Fibroblast of lung (primary cell): ENCODE measurements at regions not wholly inside any gene's neighbourhood (a gene's known extent, or its start where the extent isn't known, plus 50 kb on each side); places are given as distances from the start of the nearest gene placed in this dataset.

Experiments
- DNase-seq, 2 donors: peaks; one replicate each; pipeline versions ENCODE4 v3.0.0 to v3.0.0-alpha.2; 2010; ENCODE audit warnings: low read depth in 2 of 2
- H2AFZ ChIP-seq: 2 replicates; pipeline ENCODE4 v1.5.1; 2012; ENCODE audit warnings: low read length, control low read depth, inconsistent platforms
- H3K27ac ChIP-seq: 2 replicates; pipeline ENCODE4 v1.5.1; 2011; ENCODE audit warnings: low read length, control low read depth; ENCODE audit not compliant: insufficient read depth
- H3K27me3 ChIP-seq: 2 replicates; pipeline ENCODE4 v1.5.1; 2011; ENCODE audit warnings: mild to moderate bottlenecking, low read length; ENCODE audit not compliant: control insufficient read depth, insufficient read depth
- H3K36me3 ChIP-seq: 2 replicates; pipeline ENCODE4 v1.5.1; 2011; ENCODE audit warnings: low read length; ENCODE audit not compliant: control insufficient read depth, insufficient read depth
- H3K4me1 ChIP-seq: 2 replicates; pipeline ENCODE4 v1.5.1; 2011; ENCODE audit warnings: low read length; ENCODE audit not compliant: control insufficient read depth, insufficient read depth; ENCODE audit errors: extremely low read depth
- H3K4me2 ChIP-seq: 2 replicates; pipeline ENCODE4 v1.5.1; 2011; ENCODE audit warnings: low read length, control low read depth; ENCODE audit not compliant: insufficient read depth; ENCODE audit errors: extremely low read depth
- H3K4me3 ChIP-seq, 4 experiments: fragments of 200-600 bp in 1 of 4; sonication (generic) in 1 of 4; replicated peaks in 1 of 4; 2 replicates each; pipeline ENCODE4 v1.5.1; 2011 to 2016; ENCODE audit warnings: low read length in 4 of 4, low read depth in 3 of 4, mild to moderate bottlenecking in 3 of 4, control low read depth in 2 of 4, inconsistent platforms in 1 of 4, mixed read lengths in 1 of 4; ENCODE audit not compliant: insufficient read depth in 1 of 4; ENCODE audit errors: control extremely low read depth in 1 of 4
- H3K79me2 ChIP-seq: 2 replicates; pipeline ENCODE4 v1.5.1; 2012; ENCODE audit warnings: mild to moderate bottlenecking, low read length, inconsistent platforms; ENCODE audit not compliant: control insufficient read depth, insufficient read depth
- H3K9ac ChIP-seq: 2 replicates; pipeline ENCODE4 v1.5.1; 2011; ENCODE audit warnings: mild to moderate bottlenecking, low read length, control low read depth; ENCODE audit not compliant: insufficient read depth
- H3K9me3 ChIP-seq: 2 replicates; pipeline ENCODE4 v1.5.1; 2012; ENCODE audit warnings: low read depth, low read length; ENCODE audit not compliant: control insufficient read depth, insufficient read depth
- H4K20me1 ChIP-seq: 2 replicates; pipeline ENCODE4 v1.5.1; 2011; ENCODE audit warnings: low read length; ENCODE audit not compliant: control insufficient read depth, insufficient read depth; ENCODE audit errors: extremely low read depth
- EZH2 ChIP-seq: IDR thresholded peaks from 2 replicates; pipeline ENCODE4 v1.5.1; 2012; ENCODE audit warnings: low read length, control low read depth, mild to moderate bottlenecking; ENCODE audit errors: missing control alignments
- TF ChIP-seq, protein P1 (sequence below), 2 donors: IDR thresholded peaks in 1 of 2; conservative IDR thresholded peaks in 1 of 2; 1 replicate in 1 of 2; 2 replicates in 1 of 2; pipeline ENCODE4 v1.5.1; 2011 to 2012; ENCODE audit warnings: low read length in 2 of 2, control low read depth in 1 of 2, inconsistent platforms in 1 of 2, low read depth in 1 of 2, mild to moderate bottlenecking in 1 of 2

DNA sequence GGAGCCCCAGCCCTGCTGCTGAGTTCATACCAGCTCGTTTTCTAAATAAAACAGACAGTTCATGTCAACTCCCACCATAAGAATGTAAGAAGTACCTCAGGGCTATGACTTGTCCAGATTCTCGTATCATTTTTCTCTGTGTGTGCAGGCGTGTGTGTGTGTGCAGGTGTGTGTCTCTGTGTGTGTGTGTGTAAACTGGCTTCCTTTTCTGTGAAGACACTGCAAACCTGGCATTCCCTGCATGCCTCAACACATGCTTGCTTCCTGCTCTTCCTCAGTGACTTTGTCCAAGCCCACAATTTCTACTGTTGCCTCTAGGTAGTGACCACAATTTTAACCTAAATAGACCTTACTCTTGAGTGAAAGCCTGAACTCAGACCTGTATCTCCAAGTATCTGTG, 879.0 kb downstream of the SLC4A3 start:
- Histone ChIP-seq H3K9me3 (no peaks in the 10 kb centered on the region), H3K36me3 (no peaks in the 10 kb centered on the region), H3K4me2 (no peak overlapping the region), H3K4me1 (peaks cover 12% of the 10 kb centered on the region), H3K79me2 (no peaks in the 10 kb centered on the region), H3K9ac (no peak overlapping the region), H3K4me3 (no peak overlapping the region), H2AFZ (no peak overlapping the region), H3K27ac (no peak overlapping the region), H4K20me1 (no peaks in the 10 kb centered on the region), H3K27me3 (no peaks in the 10 kb centered on the region)
- TF ChIP-seq, protein P1, sequence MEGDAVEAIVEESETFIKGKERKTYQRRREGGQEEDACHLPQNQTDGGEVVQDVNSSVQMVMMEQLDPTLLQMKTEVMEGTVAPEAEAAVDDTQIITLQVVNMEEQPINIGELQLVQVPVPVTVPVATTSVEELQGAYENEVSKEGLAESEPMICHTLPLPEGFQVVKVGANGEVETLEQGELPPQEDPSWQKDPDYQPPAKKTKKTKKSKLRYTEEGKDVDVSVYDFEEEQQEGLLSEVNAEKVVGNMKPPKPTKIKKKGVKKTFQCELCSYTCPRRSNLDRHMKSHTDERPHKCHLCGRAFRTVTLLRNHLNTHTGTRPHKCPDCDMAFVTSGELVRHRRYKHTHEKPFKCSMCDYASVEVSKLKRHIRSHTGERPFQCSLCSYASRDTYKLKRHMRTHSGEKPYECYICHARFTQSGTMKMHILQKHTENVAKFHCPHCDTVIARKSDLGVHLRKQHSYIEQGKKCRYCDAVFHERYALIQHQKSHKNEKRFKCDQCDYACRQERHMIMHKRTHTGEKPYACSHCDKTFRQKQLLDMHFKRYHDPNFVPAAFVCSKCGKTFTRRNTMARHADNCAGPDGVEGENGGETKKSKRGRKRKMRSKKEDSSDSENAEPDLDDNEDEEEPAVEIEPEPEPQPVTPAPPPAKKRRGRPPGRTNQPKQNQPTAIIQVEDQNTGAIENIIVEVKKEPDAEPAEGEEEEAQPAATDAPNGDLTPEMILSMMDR (conservative IDR thresholded peaks at IDR 0.05 in 1 of 2, IDR thresholded peaks at IDR 0.05 in 1 of 2; ENCODE audit: low read depth in 1 of 2, low read length in 2 of 2) = no peak
- TF ChIP-seq EZH2 = no peak
- DNase-seq = no peak

DNA sequence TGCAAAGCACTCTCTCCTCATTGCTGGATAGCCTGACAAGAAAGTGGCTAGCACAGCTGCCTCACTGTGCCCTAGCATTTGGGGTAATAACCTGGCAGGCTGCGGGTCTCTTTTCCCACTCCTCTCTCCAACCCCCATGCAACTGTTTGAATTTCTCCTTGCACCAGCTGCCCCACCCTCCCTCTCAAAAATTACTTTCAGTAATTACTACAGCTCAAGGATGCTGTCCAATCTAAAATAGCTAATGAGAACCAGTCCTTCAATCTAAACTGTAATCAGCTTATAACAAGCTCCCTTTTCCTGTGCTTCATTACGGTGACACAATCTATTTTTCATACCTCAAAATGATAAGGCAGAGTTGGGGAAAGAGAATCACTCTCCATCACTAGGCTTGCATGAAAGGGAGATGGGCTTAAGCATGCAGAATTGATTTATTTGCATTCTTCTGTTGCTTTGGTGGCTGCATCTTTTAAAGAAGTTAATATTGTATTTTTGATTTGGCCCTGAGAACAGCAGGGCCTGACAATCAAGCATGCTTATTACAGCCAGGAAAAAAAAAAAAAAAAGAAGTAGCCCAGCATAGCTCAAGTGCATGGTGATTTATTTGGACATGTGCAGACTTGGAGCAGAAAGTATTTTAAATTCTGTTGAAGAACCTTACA, 881.8 kb downstream of the SLC4A3 start:
- Histone ChIP-seq H3K27me3 (no peaks in the 10 kb centered on the region), H3K27ac (no peak overlapping the region), H3K9ac (no peak overlapping the region), H2AFZ (no peak overlapping the region), H3K79me2 (no peaks in the 10 kb centered on the region), H3K4me3 (no peak overlapping the region), H4K20me1 (no peaks in the 10 kb centered on the region), H3K36me3 (no peaks in the 10 kb centered on the region), H3K4me1 (peaks cover 19% of the 10 kb centered on the region), H3K4me2 (no peak overlapping the region), H3K9me3 (no peaks in the 10 kb centered on the region)
- TF ChIP-seq, protein P1 (conservative IDR thresholded peaks at IDR 0.05 in 1 of 2, IDR thresholded peaks at IDR 0.05 in 1 of 2; ENCODE audit: low read depth in 1 of 2, low read length in 2 of 2) = no peak
- no peak for TF ChIP-seq EZH2
- no peak for DNase-seq

DNA sequence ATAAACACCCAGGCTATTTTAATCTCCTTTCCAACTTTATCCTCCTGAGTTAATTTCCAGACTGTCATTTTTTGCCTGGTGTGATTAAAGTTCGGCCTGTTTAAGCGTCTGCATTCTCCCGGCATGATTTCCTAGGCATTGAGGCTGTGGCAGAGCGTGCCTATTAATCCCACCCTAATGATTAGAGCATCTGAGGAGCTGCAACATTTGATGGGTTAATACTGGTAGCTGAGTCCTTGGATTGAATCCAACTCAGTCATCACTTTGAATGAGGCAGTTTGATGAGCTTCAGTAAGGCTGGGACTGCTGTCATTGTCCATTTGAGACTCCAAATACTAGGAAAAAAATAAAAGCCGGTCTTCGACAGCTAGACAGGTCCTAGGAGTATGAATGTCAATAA, 882.5 kb downstream of the SLC4A3 start:
- no peak overlapping the region for H2AFZ ChIP-seq
- no peak overlapping the region for H3K9ac ChIP-seq
- H3K27ac ChIP-seq = no peak overlapping the region
- no peak for TF ChIP-seq EZH2
- TF ChIP-seq, protein P1 (conservative IDR thresholded peaks at IDR 0.05 in 1 of 2, IDR thresholded peaks at IDR 0.05 in 1 of 2; ENCODE audit: low read depth in 1 of 2, low read length in 2 of 2) = no peak
- no peak overlapping the region for H3K4me3 ChIP-seq
- no peak overlapping the region for H3K4me2 ChIP-seq
- peaks cover 18% of the 10 kb centered on the region for H3K4me1 ChIP-seq
- H3K27me3 ChIP-seq = no peaks in the 10 kb centered on the region
- no peaks in the 10 kb centered on the region for H4K20me1 ChIP-seq
- DNase-seq = no peak
- H3K36me3 ChIP-seq = no peaks in the 10 kb centered on the region
- no peaks in the 10 kb centered on the region for H3K79me2 ChIP-seq
- H3K9me3 ChIP-seq = no peaks in the 10 kb centered on the region
